ENCODE measurements at regions not wholly inside any gene's neighbourhood (a gene's known extent, or its start where the extent isn't known, plus 50 kb on each side); places are given as distances from the start of the nearest gene placed in this dataset.

- no peak for DNase-seq (ENCODE audit: low read depth in 2 of 2)
Observed at GRCh38 chr13:74043237-74043636, 91.0 kb downstream of the KLF12 start.

GRCh38 chr13:74040200-74040599 lies 94.0 kb downstream of the KLF12 start:
- peak in 1 of 2 donors; percentile 7 for DNase-seq (ENCODE audit: low read depth in 2 of 2)

- no peak for DNase-seq (ENCODE audit: low read depth in 2 of 2)
Observed at GRCh38 chr13:74039667-74040066, 94.5 kb downstream of the KLF12 start.

DNA sequence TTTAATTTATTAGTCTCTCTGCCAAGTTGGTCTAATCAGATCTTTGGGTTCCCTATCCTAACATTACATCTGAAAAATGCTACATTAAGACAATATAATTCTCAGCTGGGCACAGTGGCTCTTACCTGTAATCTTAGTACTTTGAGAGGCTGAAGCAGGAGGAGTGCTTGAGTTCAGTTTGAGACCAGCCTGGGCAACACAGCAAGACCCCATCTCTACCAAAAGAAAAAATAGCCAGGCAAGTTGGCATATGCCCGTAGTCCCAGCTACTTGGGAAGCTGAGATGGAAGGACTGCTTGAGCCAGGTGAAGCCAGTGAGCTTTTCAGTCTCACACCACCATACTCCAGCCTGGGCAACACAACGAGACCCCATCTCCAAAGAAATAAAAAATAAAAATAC lies 95.0 kb downstream of the KLF12 start:
- DNase-seq (ENCODE audit: low read depth in 2 of 2): no peak

- no peak for DNase-seq (ENCODE audit: low read depth in 2 of 2)
Observed at GRCh38 chr13:74037762-74038161, 96.4 kb downstream of the KLF12 start.

GRCh38 chr13:74036373-74036772 lies 97.8 kb downstream of the KLF12 start:
- no peak for DNase-seq (ENCODE audit: low read depth in 2 of 2)

GRCh38 chr13:74035896-74036295 lies 98.3 kb downstream of the KLF12 start:
- no peak for DNase-seq (ENCODE audit: low read depth in 2 of 2)

- DNase-seq (ENCODE audit: low read depth in 2 of 2): no peak
Observed at GRCh38 chr13:74032325-74032724, 101.9 kb downstream of the KLF12 start.

GRCh38 chr13:74027161-74027779 lies 106.9 kb downstream of the KLF12 start:
- no peak for DNase-seq (ENCODE audit: low read depth in 2 of 2)

GRCh38 chr13:74026753-74027152 lies 107.5 kb downstream of the KLF12 start:
- DNase-seq (ENCODE audit: low read depth in 2 of 2): peak; percentile 20 to 28

DNA sequence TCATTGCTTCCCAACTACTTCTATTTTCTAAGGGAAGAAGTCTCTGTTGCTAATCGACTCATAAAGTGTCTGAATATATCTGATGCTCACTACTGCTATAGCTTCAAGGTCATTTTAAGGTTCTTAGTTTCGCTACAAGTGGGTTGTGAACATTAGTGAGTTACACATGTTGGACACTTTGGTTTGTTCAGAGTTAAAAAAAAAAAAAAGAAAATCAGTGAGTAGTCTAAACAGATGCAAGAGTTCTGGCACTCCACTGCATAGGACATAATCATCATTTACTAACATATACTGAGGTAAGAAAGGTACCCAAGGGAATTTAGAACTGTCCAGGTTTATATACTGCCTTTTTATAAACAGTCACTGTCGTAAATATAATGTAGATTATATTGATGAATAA lies 108.8 kb downstream of the KLF12 start:
- DNase-seq (ENCODE audit: low read depth in 2 of 2): no peak

- no peak for DNase-seq (ENCODE audit: low read depth in 2 of 2)
Observed at GRCh38 chr13:74024856-74025255, 109.3 kb downstream of the KLF12 start.

- no peak for DNase-seq (ENCODE audit: low read depth in 2 of 2)
Observed at GRCh38 chr13:74024314-74024713, 109.9 kb downstream of the KLF12 start.

DNA sequence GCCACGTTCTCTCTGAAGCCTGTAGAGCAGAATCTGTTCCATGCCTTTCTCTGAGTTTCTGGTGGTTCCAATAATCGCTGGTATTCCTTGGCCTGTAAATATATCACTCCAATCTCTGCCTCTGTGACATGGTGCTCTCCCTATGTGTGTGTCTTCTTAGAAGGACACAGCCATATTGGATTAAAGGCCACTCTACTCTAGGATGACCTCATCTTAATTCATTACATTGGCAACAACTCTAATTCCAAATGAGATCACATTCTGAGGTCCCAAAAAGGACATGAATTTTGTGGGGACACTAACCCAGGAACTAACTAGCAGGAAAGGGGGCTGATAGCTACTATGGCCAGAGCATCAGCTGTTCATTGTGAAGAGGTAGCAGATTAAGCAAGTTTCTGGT lies 110.7 kb downstream of the KLF12 start:
- DNase-seq (ENCODE audit: low read depth in 2 of 2): no peak

DNA sequence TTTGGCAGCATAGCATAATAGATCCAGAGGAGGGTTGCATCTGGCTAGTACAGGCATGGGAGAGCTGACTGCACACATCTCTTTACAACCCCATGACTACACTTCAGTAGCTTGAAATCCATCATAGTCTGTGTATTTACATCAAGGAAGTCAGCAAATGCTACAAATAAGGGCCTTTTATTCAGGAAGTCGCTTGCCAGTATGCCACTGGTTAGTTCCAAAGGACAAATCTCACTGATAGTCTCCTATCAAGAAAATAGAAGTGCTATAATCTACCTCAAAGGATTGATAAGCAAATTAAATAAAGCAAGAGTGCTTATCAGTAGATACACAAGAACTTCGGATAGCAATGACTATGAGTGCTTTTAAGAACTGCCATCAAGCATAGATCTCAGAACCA lies 112.7 kb downstream of the KLF12 start:
- no peak for DNase-seq (ENCODE audit: low read depth in 2 of 2)

DNA sequence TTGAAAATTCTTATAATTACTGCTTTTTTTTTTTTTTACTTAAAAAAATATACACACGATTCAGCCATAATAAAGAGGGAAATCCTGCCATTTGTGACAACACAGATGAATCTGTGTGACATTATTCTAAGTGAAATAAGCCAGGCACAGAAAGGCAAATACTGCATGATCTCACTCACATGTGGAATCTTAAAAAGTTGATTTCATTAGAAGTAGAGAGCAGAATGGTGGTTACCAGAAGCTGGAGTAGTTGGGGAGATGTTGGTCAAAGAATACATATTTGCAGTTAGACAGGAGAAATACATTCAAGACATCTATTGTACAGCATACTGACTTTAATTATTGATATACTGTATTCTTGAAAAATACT lies 116.2 kb downstream of the KLF12 start:
- DNase-seq (ENCODE audit: low read depth in 2 of 2): no peak

DNA sequence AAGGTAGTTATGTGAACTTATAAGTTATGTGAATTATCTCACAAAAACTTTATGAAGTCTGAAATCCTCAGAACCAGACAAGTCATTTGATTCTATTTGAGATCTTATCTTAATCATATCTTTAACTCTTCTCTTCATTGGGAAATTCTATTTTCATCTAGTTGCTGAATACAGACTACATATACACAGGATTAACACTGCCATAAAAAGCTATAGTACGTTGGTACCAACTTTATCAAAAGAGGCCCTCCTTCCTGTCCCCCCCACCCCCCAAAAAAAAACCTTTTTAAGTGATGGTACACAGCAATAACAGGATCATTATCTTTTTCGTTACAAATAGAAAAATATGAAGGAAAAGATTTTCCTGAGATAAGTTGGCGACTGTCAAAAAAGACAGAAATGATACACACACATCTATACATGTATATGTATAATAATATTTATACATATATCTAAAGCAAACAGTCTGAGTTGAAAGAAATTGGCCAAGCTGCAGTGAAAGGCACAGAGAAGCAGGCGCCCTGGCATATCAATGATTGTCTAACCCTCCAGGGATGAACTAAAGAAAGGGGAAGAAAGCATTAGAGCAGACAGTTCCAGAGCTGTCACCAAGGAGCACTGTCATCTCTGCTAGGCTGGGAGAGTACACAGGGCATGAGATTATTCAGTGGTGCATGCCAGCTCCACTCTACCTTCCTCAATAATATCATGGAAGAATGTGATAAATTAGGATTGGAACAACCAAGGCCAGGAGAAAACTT lies 116.7 kb downstream of the KLF12 start:
- DNase-seq (ENCODE audit: low read depth in 2 of 2): no peak

- no peak for DNase-seq (ENCODE audit: low read depth in 2 of 2)
Observed at GRCh38 chr13:74015137-74015536, 119.1 kb downstream of the KLF12 start.

DNA sequence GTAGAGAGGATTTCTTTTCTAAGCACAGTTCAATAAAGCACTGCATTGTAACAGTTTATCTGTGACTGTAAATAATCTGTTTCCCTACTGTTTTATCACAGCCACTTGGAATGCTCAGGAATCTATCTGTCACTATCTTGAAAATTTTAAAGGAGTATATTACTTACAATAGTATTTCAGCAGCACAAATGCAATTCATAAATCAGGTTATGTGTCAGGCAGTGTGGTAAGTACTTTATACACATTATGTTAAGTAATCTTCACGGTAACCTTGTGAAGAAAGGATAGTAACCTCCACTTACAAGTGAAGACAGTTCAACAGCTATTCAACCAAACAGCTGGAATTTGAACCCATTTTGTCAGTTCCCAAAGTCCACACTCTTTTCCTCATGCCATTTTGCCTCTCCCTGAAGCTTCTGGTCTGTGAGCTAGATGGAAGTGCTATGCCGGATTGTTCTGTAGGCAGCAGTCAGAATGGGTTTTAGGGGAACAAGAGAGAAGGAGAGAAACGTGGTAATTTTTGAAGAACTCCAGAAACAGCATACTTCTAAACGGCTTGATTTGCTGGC lies 125.0 kb downstream of the KLF12 start:
- DNase-seq (ENCODE audit: low read depth in 2 of 2): no peak

GRCh38 chr13:74006666-74007065 lies 127.5 kb downstream of the KLF12 start:
- no peak for DNase-seq (ENCODE audit: low read depth in 2 of 2)

- DNase-seq (ENCODE audit: low read depth in 2 of 2): no peak
Observed at GRCh38 chr13:74005320-74006157, 128.7 kb downstream of the KLF12 start.

GRCh38 chr13:74004109-74004508 lies 130.1 kb downstream of the KLF12 start:
- no peak for DNase-seq (ENCODE audit: low read depth in 2 of 2)
